ENCODE measurements at regions not wholly inside any gene's neighbourhood (a gene's known extent, or its start where the extent isn't known, plus 50 kb on each side); places are given as distances from the start of the nearest gene placed in this dataset.

DNA sequence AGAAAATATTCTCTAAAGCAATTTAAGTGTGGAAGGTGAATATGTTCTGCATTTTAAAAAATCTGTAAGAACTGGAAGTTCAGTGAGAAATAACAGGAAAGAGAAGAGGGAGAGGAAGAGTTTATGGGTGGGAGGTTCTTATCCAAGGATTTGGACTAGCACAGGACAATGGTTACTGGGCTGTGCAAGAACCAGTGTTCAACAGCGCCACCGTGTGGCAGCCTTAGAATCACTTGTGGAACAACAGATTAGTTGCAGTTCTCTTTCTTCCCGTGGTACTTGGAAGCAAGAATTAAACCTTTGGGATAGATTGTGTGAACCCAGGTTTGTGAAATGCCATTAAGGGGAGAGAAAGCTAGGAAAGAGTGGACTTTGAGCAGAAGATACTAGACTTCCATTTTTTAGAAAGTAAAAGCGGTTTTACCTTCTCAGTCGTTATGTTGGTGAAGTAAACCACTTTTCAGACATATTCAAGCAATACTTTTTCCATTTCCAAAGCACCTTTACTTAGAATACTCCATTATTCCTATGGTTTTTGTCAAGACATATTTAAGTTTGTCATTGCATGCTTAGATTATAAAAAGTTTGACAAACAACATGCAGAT lies 436.7 kb downstream of the RNF144B start (continued):
- TF ChIP-seq, protein P1, sequence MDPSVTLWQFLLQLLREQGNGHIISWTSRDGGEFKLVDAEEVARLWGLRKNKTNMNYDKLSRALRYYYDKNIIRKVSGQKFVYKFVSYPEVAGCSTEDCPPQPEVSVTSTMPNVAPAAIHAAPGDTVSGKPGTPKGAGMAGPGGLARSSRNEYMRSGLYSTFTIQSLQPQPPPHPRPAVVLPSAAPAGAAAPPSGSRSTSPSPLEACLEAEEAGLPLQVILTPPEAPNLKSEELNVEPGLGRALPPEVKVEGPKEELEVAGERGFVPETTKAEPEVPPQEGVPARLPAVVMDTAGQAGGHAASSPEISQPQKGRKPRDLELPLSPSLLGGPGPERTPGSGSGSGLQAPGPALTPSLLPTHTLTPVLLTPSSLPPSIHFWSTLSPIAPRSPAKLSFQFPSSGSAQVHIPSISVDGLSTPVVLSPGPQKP (IDR thresholded peaks at IDR 0.05; ENCODE audit: low read depth, low read length), result no peak
- TF ChIP-seq NRF1 (conservative IDR thresholded peaks at IDR 0.05; ENCODE audit: low read depth, low read length) (no peak), BCL11A (IDR thresholded peaks at IDR 0.05; ENCODE audit: low read depth, low read length) (no peak), NR2F1 (conservative IDR thresholded peaks at IDR 0.05) (no peak), CBX5 (IDR thresholded peaks at IDR 0.05; ENCODE audit: low read depth) (peak; percentile 99), ZNF384 (IDR thresholded peaks at IDR 0.05; ENCODE audit: borderline replicate concordance, low read depth, low read length) (no peak), CREM (IDR thresholded peaks at IDR 0.05; ENCODE audit: low read depth) (no peak), MYC (IDR thresholded peaks at IDR 0.05; ENCODE audit: insufficient read depth, insufficient read length, insufficient replicate concordance, low read length, severe bottlenecking) (no peak), FOS (IDR thresholded peaks at IDR 0.05; ENCODE audit: borderline replicate concordance, extremely low read depth, insufficient read length) (no peak), NFYA (IDR thresholded peaks at IDR 0.05; ENCODE audit: borderline replicate concordance, low read depth, low read length) (no peak), WRNIP1 (IDR thresholded peaks at IDR 0.05; ENCODE audit: borderline replicate concordance, low read depth, low read length) (no peak), NFXL1 (IDR thresholded peaks at IDR 0.05; ENCODE audit: borderline replicate concordance) (peak; percentile 68; the same call in 1 of the 2 replicates), YY1 (IDR thresholded peaks at IDR 0.05; ENCODE audit: low read depth, low read length) (0 out of 2 replicates have a peak, but pooled peaks have one; percentile 31), SREBF1 (IDR thresholded peaks at IDR 0.05; ENCODE audit: low read length) (no peak), PAX8 (IDR thresholded peaks at IDR 0.05) (no peak)
- TF ChIP-seq, protein P2, sequence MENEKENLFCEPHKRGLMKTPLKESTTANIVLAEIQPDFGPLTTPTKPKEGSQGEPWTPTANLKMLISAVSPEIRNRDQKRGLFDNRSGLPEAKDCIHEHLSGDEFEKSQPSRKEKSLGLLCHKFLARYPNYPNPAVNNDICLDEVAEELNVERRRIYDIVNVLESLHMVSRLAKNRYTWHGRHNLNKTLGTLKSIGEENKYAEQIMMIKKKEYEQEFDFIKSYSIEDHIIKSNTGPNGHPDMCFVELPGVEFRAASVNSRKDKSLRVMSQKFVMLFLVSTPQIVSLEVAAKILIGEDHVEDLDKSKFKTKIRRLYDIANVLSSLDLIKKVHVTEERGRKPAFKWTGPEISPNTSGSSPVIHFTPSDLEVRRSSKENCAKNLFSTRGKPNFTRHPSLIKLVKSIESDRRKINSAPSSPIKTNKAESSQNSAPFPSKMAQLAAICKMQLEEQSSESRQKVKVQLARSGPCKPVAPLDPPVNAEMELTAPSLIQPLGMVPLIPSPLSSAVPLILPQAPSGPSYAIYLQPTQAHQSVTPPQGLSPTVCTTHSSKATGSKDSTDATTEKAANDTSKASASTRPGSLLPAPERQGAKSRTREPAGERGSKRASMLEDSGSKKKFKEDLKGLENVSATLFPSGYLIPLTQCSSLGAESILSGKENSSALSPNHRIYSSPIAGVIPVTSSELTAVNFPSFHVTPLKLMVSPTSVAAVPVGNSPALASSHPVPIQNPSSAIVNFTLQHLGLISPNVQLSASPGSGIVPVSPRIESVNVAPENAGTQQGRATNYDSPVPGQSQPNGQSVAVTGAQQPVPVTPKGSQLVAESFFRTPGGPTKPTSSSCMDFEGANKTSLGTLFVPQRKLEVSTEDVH (IDR thresholded peaks at IDR 0.05; ENCODE audit: low read depth, partially characterized antibody), result no peak
- TF ChIP-seq, protein P3, sequence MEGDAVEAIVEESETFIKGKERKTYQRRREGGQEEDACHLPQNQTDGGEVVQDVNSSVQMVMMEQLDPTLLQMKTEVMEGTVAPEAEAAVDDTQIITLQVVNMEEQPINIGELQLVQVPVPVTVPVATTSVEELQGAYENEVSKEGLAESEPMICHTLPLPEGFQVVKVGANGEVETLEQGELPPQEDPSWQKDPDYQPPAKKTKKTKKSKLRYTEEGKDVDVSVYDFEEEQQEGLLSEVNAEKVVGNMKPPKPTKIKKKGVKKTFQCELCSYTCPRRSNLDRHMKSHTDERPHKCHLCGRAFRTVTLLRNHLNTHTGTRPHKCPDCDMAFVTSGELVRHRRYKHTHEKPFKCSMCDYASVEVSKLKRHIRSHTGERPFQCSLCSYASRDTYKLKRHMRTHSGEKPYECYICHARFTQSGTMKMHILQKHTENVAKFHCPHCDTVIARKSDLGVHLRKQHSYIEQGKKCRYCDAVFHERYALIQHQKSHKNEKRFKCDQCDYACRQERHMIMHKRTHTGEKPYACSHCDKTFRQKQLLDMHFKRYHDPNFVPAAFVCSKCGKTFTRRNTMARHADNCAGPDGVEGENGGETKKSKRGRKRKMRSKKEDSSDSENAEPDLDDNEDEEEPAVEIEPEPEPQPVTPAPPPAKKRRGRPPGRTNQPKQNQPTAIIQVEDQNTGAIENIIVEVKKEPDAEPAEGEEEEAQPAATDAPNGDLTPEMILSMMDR (IDR thresholded peaks at IDR 0.05 in 2 of 3, conservative IDR thresholded peaks at IDR 0.05 in 1 of 3; ENCODE audit: control insufficient read depth in 2 of 3, extremely low read depth in 1 of 3, insufficient read depth in 1 of 3, low read depth in 3 of 3, low read length in 3 of 3), result peak; percentile 35 to 49 (median 41); a peak in 5 of 6 replicates

Data from GM12878 (cell line).